ENCODE measurements at regions not wholly inside any gene's neighbourhood (a gene's known extent, or its start where the extent isn't known, plus 50 kb on each side); places are given as distances from the start of the nearest gene placed in this dataset.

- DNase-seq (ENCODE audit: low read depth in 2 of 2, low spot score in 1 of 2), result no peak
These were observed 207.0 kb upstream of the SALL3 start for GRCh38 chr18:78772360-78773302.

- no peak for DNase-seq (ENCODE audit: low read depth in 2 of 2, low spot score in 1 of 2)
These were observed 206.3 kb upstream of the SALL3 start for GRCh38 chr18:78773303-78773755.

DNA sequence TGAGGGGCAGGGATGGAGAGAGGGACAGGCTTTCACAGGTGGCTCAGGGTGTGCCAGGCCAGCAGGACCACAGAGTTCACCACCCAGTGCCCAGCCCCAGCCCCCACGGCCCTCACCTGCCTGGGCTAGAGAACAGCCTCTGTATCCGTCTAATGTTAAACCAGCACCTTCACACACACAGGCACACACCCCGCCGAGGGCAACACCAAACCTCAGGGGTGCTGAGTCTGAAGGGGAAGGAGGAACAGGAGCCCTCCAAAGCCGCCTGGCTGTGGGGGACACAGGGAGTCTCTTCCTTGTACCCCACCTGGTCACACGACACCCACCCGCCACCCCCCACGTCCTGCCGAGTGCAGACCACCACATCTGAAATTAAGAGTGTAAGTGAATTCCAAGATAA lies 205.8 kb upstream of the SALL3 start:
- DNase-seq (ENCODE audit: low read depth in 2 of 2, low spot score in 1 of 2), result no peak

- no peak for DNase-seq (ENCODE audit: low read depth in 2 of 2, low spot score in 1 of 2)
These were observed 204.9 kb upstream of the SALL3 start for GRCh38 chr18:78774741-78775141.

- DNase-seq (ENCODE audit: low read depth in 2 of 2, low spot score in 1 of 2), result no peak
These were observed 203.5 kb upstream of the SALL3 start for GRCh38 chr18:78776151-78776550.

DNA sequence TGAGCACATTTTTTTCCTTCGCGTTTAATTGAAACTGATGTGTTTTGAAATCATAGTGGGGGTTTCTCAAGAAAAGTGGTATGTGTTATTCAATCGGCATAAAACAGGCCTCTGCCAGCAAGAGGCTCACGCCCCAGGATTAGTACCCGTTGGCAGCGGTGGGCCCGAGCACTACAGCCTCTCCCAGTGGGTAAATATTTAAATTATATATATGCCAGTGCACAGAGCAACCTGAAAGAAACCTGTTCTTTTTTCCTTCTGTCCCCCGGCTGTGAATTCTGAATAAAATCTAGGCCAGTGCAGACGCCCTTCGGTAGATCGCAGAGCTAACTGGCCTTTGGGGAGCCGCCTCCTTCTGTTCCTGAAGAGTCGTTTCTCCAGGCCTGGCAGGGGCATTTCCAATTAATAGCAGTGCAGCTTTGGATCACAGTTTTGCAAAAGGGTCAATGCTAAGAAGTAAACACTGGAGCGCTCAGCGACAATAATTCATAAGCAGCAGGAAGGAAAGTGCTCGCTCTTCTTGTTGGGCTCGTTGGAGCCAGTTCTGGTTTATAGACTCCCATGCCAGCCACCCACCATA lies 202.8 kb upstream of the SALL3 start:
- DNase-seq (ENCODE audit: low read depth in 2 of 2, low spot score in 1 of 2), result no peak

DNA sequence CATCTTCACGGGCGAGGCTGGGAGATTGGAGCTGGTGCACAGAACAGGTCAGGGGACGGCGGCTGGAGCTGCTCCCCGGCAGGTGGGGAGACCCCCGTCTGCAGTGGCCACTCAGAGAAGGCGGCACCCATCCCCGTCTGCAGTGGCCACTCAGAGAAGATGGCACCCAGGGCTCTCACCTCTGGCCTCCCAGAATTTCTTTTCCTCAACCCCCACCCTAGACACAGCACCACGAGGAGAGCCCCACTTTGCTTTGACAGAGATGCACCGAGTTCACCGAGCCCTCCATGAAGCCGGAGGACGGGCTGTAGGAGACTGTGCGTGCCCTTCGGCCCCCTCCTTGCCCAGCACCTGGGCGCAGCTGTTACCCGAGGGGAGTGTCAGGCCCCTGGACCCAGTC lies 201.6 kb upstream of the SALL3 start:
- DNase-seq (ENCODE audit: low read depth in 2 of 2, low spot score in 1 of 2), result no peak

GRCh38 chr18:78778651-78779050 lies 201.0 kb upstream of the SALL3 start:
- DNase-seq (ENCODE audit: low read depth in 2 of 2, low spot score in 1 of 2), result no peak

DNA sequence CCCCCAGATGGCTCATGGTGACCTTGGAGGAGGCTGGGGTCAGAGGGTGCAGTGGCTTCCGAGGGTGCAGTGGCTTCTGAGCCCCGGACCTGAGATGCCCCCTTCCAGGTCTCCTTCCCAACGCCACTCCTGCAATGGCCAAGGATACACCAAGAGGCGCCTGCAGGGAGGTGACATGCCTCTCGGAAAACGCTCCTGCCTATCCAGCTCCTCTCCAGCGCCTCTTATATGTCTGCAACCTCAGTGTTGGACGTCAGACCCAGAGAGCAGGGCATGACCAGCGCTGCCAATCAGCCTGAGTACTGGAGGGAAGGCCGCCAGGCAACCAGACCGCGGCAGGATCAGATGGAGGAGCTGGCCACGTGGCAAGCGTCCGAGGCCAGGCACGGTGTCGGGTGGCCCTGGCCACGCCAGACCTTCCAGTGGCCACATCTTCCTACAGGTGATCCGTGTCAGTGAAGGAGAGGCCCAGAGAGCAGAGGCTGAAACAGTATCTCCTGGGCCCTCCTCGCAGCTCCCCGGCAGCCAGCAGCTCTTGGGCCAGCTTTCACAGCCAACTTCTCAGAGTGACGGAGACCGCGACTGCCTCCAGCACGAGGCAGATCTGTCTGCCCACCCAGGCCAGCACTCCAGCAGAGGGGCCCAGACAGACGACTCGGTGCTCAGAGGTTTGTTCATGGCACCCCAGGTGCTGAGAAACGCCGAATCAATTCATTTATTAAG lies 199.5 kb upstream of the SALL3 start:
- DNase-seq (ENCODE audit: low read depth in 2 of 2, low spot score in 1 of 2), result no peak

DNA sequence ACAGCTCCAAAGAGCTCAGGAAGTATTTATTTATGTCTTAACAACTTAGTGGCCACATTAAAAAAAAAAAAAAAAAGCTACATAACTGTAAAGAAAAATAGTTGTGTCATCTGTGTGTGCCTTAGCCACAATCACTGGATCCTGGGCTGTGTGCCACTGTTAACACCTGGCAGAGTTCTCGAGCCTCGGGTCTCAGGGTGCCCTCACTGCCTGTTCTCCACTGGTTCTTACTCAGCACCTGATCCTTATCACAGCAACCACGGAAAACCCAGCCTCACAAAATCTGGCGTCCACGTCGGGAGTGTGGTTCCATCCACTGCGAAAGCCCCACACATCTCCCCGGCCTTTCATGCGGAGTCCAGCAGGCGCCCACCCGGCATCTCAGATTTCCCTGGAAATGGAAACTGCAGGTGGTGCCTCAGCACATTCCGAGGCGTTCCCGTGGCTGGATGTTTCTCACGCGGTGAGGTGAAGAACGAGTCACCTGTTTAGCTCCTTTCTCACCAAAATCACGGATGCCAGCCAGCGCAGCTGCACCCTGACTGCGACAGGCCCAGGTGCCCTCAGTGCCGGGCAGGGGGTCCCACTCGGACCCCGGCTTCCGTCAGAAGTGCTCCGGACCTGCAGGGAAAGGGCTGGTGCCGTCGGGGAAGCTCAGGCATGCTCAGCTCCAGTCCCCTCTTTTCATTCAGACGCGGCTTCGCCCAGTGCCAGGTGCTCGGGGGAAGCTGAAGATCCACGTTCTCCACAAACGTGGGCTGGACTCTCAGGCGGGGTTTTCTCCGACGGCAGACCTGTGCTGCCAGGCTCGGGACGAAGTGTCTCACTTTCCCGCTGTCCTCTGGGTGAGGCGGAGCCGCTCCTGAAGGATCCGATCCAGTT lies 198.7 kb upstream of the SALL3 start:
- DNase-seq (ENCODE audit: low read depth in 2 of 2, low spot score in 1 of 2), result no peak

DNA sequence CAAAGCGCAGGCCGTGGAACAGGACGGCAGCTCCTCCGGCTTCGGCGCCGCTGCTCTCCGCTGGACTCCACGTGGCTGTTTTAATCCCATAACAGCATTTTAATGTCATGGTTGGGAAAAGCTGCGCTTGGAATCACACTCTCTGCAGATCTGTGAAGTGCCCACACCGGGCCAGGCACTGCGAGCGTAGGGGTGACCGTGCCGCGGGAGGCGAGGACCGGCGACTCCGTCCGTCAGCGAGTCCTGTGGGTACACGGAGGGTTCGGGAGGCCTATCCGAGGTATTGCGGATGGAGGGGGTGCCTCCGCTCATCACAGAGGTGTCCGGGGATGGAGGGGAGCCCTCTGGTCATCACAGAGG lies 198.0 kb upstream of the SALL3 start:
- no peak for DNase-seq (ENCODE audit: low read depth in 2 of 2, low spot score in 1 of 2)

- DNase-seq (ENCODE audit: low read depth in 2 of 2, low spot score in 1 of 2), result no peak
These were observed 196.6 kb upstream of the SALL3 start for GRCh38 chr18:78782951-78783563.

DNA sequence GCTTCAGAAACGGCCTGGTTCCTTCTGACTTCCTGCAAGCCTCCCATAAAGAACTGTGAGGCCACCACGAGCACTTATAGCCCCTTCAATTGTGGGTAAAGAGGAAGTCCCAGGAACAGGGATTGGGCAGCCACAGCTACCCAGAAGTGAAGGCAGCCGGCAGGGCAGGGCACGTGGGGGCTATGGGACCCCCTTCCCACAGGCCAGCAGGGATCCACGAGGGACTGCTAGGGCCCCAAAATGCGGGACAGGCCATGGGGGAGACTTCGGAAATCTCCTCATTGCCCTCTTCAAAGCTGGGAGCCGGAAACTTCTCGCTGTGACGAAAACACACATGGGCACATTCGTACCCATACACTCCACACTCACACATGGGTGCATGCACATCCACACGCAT lies 196.1 kb upstream of the SALL3 start:
- no peak for DNase-seq (ENCODE audit: low read depth in 2 of 2, low spot score in 1 of 2)

- DNase-seq (ENCODE audit: low read depth in 2 of 2, low spot score in 1 of 2), result no peak
These were observed 194.8 kb upstream of the SALL3 start for GRCh38 chr18:78784861-78785260.

GRCh38 chr18:78785706-78786105 lies 193.9 kb upstream of the SALL3 start:
- DNase-seq (ENCODE audit: low read depth in 2 of 2, low spot score in 1 of 2), result no peak

DNA sequence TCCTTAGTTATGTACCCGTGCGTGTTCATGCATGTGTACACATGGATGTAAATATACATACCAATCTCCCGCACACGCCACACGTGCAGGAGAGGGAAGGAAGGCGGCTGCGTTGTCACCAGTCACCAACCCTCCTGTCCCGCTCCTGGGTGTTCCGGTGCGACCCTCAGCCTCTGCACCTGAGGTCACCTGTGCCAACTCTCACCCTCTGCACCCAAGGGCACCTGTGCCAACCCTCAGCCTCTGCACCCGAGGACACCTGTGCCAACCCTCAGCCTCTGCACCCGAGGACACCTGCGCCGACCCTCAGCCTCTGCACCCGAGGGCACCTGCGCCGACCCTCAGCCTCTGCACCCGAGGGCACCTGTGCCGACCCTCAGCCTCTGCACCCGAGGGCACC lies 192.8 kb upstream of the SALL3 start:
- DNase-seq (ENCODE audit: low read depth in 2 of 2, low spot score in 1 of 2), result no peak

- DNase-seq (ENCODE audit: low read depth in 2 of 2, low spot score in 1 of 2), result no peak
These were observed 191.9 kb upstream of the SALL3 start for GRCh38 chr18:78787751-78788150.

- no peak for DNase-seq (ENCODE audit: low read depth in 2 of 2, low spot score in 1 of 2)
These were observed 191.5 kb upstream of the SALL3 start for GRCh38 chr18:78788161-78788560.

- no peak for DNase-seq (ENCODE audit: low read depth in 2 of 2, low spot score in 1 of 2)
These were observed 189.8 kb upstream of the SALL3 start for GRCh38 chr18:78789850-78790249.

DNA sequence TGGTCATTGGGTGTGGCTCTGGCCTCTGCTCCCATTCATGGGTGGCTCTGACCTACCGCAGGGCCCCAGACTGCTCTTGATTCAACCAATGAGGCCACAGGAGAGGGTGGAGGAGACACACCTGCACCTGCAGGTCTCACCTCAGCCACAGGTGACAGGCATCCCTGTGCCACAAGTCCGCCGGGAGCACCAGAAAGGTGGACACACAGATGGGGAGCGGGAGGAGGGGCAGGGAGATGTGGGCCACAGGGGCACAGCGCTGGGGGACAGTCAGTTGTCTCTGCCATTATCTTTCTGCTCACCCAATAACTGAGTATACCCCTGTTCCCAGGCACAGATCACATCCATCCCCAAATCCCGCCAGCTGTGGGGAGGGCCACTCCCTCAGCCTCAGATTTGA lies 189.1 kb upstream of the SALL3 start:
- DNase-seq (ENCODE audit: low read depth in 2 of 2, low spot score in 1 of 2), result no peak

DNA sequence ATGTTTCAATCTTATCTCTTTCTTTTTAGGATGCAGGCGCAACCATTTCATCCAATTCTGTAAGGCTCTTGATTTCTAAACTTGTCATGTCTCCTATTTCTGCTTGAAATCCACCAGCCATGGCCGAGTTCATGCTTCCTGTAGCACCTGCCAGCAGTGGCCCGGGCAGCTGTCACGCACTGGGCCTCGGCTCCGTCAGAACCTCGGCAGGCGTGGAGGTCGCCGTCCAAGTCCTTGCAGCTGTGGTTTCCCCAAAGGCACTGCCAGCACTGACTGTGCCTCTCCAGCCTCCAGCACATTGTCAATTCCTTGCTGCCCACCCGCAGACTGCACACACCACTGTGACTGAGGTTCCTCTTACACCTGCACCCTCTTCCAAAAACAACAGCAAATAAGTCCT lies 188.7 kb upstream of the SALL3 start:
- no peak for DNase-seq (ENCODE audit: low read depth in 2 of 2, low spot score in 1 of 2)

Data from stimulated activated CD8-positive, alpha-beta memory T cell treated with anti-CD3 and anti-CD28 coated beads, Interleukin-4, amount 100 ng/mL, for 1 hour (primary cell).